ENCODE measurements at regions not wholly inside any gene's neighbourhood (a gene's known extent, or its start where the extent isn't known, plus 50 kb on each side); places are given as distances from the start of the nearest gene placed in this dataset.

- TF ChIP-seq CTCF (conservative IDR thresholded peaks at IDR 0.05; ENCODE audit: low read depth in 2 of 2) (no peak), EZH2 (IDR thresholded peaks at IDR 0.05; ENCODE audit: low read depth, unreplicated experiment) (no peak), ETS1 (IDR thresholded peaks at IDR 0.05) (no peak), NANOG (IDR thresholded peaks at IDR 0.05; ENCODE audit: borderline replicate concordance) (no peak), STAT1 (IDR thresholded peaks at IDR 0.05; ENCODE audit: unreplicated experiment) (no peak), POLR2AphosphoS5 (IDR thresholded peaks at IDR 0.05; ENCODE audit: low read depth) (no peak), EZH2phosphoT487 (IDR thresholded peaks at IDR 0.05; ENCODE audit: unreplicated experiment) (no peak), REST (IDR thresholded peaks at IDR 0.05; ENCODE audit: unreplicated experiment) (no peak), CREB1 (CRISPR knock-in tag; IDR thresholded peaks at IDR 0.05; ENCODE audit: low read depth) (no peak), JUNB (IDR thresholded peaks at IDR 0.05; ENCODE audit: unreplicated experiment) (no peak)
These were observed 113.9 kb downstream of the NKX6-1 start for GRCh38 chr4:84385203-84385602.

All from GM23338 (cell line).